SU-DHL-6 (cell line): ENCODE measurements at regions not wholly inside any gene's neighbourhood (a gene's known extent, or its start where the extent isn't known, plus 50 kb on each side); places are given as distances from the start of the nearest gene placed in this dataset.

Source experiments
- H2AFZ ChIP-seq: fragments of 200-600 bp; sonication (generic); 2 replicates; pipeline ENCODE4 v1.6.1; 2014; ENCODE audit warnings: low read depth, mild to moderate bottlenecking, moderate library complexity, mixed read lengths, antibody characterized with exemption, low read length; ENCODE audit not compliant: severe bottlenecking
- H3F3A ChIP-seq: fragments of 200-600 bp; shearing (Covaris generic); 2 replicates; pipeline ENCODE4 v1.6.0; 2016; ENCODE audit warnings: antibody characterized with exemption, mild to moderate bottlenecking; ENCODE audit not compliant: insufficient read depth
- H3K27ac ChIP-seq: fragments of 200-600 bp; sonication (generic); 2 replicates; pipeline ENCODE4 v1.5.1; 2016; ENCODE audit warnings: low read depth, mild to moderate bottlenecking, low read length, moderate library complexity, mixed read lengths
- H3K27me3 ChIP-seq: fragments of 200-600 bp; sonication (generic), shearing (Covaris generic); 2 replicates; pipeline ENCODE4 v1.6.0; 2014; ENCODE audit warnings: mild to moderate bottlenecking, low read length
- H3K36me3 ChIP-seq: fragments of 200-600 bp; sonication (generic); 2 replicates; pipeline ENCODE4 v1.6.1; 2014; ENCODE audit warnings: mild to moderate bottlenecking, low read length, mixed read lengths
- H3K4me2 ChIP-seq: fragments of 300-600, 200-600 bp; shearing (Covaris generic), sonication (generic); 2 replicates; pipeline ENCODE4 v1.6.0; 2014; ENCODE audit warnings: low read length, low read depth, mild to moderate bottlenecking; ENCODE audit not compliant: poor library complexity, severe bottlenecking
- H3K4me3 ChIP-seq: fragments of 200-600 bp; sonication (generic); 2 replicates; pipeline ENCODE4 v1.5.1; 2014; ENCODE audit warnings: antibody characterized with exemption, low read length, mild to moderate bottlenecking, mixed read lengths; ENCODE audit not compliant: insufficient read depth, poor library complexity, severe bottlenecking
- H3K79me2 ChIP-seq: fragments of 200-600 bp; sonication (generic); 2 replicates; pipeline ENCODE4 v1.6.1; 2014; ENCODE audit warnings: mild to moderate bottlenecking, low read length, moderate library complexity; ENCODE audit not compliant: insufficient read depth
- H3K9ac ChIP-seq: fragments of 200-600 bp; sonication (generic); 2 replicates; pipeline ENCODE4 v1.7.0; 2014; ENCODE audit warnings: mild to moderate bottlenecking, low read length
- H3K9me2 ChIP-seq: fragments of 200-600 bp; sonication (generic); replicated peaks from 2 replicates; pipeline ENCODE4 v1.6.1; 2014; ENCODE audit warnings: low read length; ENCODE audit not compliant: insufficient read depth
- H3K9me3 ChIP-seq: fragments of 200-600 bp; sonication (generic); 2 replicates; pipeline ENCODE4 v1.6.1; 2014; ENCODE audit warnings: low read length, mixed read lengths; ENCODE audit not compliant: insufficient read depth
- H4K20me1 ChIP-seq: fragments of 200-600 bp; sonication (generic); 2 replicates; pipeline ENCODE4 v1.6.1; 2014; ENCODE audit warnings: low read depth, mild to moderate bottlenecking, antibody characterized with exemption, low read length, moderate library complexity, mixed read lengths
- CTCF ChIP-seq: fragments of 200-600 bp; sonication (generic); IDR thresholded peaks from one replicate; pipeline ENCODE4 v1.5.1; 2017; ENCODE audit warnings: antibody characterized with exemption, mild to moderate bottlenecking, low read length, moderate library complexity; ENCODE audit not compliant: insufficient read depth, poor library complexity, severe bottlenecking
- EZH2phosphoT487 ChIP-seq: fragments of 200-600 bp; sonication (generic), shearing (Covaris generic); conservative IDR thresholded peaks from 2 replicates; pipeline ENCODE4 v1.6.1; 2018; ENCODE audit warnings: mild to moderate bottlenecking, antibody characterized with exemption, low read length, moderate library complexity, mixed read lengths

GRCh38 chr2:8593243-8593642 is 88.6 kb upstream of the ID2 start:
- H3K36me3 ChIP-seq, result no peaks in the 10 kb centered on the region
- no peaks in the 10 kb centered on the region for H3K9me3 ChIP-seq
- no peaks in the 10 kb centered on the region for H4K20me1 ChIP-seq
- H3K4me2 ChIP-seq, result no peak overlapping the region
- no peaks in the 10 kb centered on the region for H3K79me2 ChIP-seq
- no peaks in the 10 kb centered on the region for H3F3A ChIP-seq
- H3K9ac ChIP-seq, result no peak overlapping the region
- no peaks in the 10 kb centered on the region for H3K9me2 ChIP-seq
- H2AFZ ChIP-seq, result no peak overlapping the region
- H3K27ac ChIP-seq, result no peak overlapping the region
- H3K27me3 ChIP-seq, result no peaks in the 10 kb centered on the region
- TF ChIP-seq EZH2phosphoT487, result no peak
- no peak for TF ChIP-seq CTCF
- H3K4me3 ChIP-seq, result no peak overlapping the region

GRCh38 chr2:8594731-8595427 is 87.0 kb upstream of the ID2 start:
- no peak overlapping the region for H3K9ac ChIP-seq
- H2AFZ ChIP-seq, result no peak overlapping the region
- no peak overlapping the region for H3K4me3 ChIP-seq
- no peaks in the 10 kb centered on the region for H3F3A ChIP-seq
- H3K9me3 ChIP-seq, result no peaks in the 10 kb centered on the region
- no peak overlapping the region for H3K4me2 ChIP-seq
- H3K27me3 ChIP-seq, result no peaks in the 10 kb centered on the region
- H4K20me1 ChIP-seq, result no peaks in the 10 kb centered on the region
- H3K36me3 ChIP-seq, result no peaks in the 10 kb centered on the region
- H3K79me2 ChIP-seq, result no peaks in the 10 kb centered on the region
- no peak overlapping the region for H3K27ac ChIP-seq
- no peaks in the 10 kb centered on the region for H3K9me2 ChIP-seq
- no peak for TF ChIP-seq EZH2phosphoT487

- Histone ChIP-seq H4K20me1 (no peaks in the 10 kb centered on the region), H3K36me3 (no peaks in the 10 kb centered on the region), H3K9me2 (no peaks in the 10 kb centered on the region), H3F3A (no peaks in the 10 kb centered on the region), H3K27me3 (no peaks in the 10 kb centered on the region), H3K79me2 (no peaks in the 10 kb centered on the region), H2AFZ (no peak overlapping the region), H3K9me3 (no peaks in the 10 kb centered on the region), H3K4me2 (no peak overlapping the region), H3K27ac (no peak overlapping the region), H3K4me3 (no peak overlapping the region), H3K9ac (no peak overlapping the region)
- no peak for TF ChIP-seq CTCF
- no peak for TF ChIP-seq EZH2phosphoT487
Measured at GRCh38 chr2:8595428-8595805, 86.4 kb upstream of the ID2 start.

- Histone ChIP-seq H3K27me3 (no peaks in the 10 kb centered on the region), H3K9me3 (no peaks in the 10 kb centered on the region), H3K4me2 (no peak overlapping the region), H3K79me2 (no peaks in the 10 kb centered on the region), H2AFZ (no peak overlapping the region), H3K27ac (no peak overlapping the region), H4K20me1 (no peaks in the 10 kb centered on the region), H3K4me3 (no peak overlapping the region), H3F3A (no peaks in the 10 kb centered on the region), H3K9ac (no peak overlapping the region), H3K36me3 (no peaks in the 10 kb centered on the region), H3K9me2 (no peaks in the 10 kb centered on the region)
- TF ChIP-seq CTCF (no peak), EZH2phosphoT487 (no peak)
Measured at GRCh38 chr2:8595811-8596600, 85.8 kb upstream of the ID2 start.
